HFF-Myc (cell line): ENCODE measurements at regions not wholly inside any gene's neighbourhood (a gene's known extent, or its start where the extent isn't known, plus 50 kb on each side); places are given as distances from the start of the nearest gene placed in this dataset.

Experiments used
- DNase-seq: peaks from one replicate; pipeline ENCODE4 v3.0.0-alpha.2; 2011; ENCODE audit warnings: low read depth; ENCODE audit errors: extremely low read depth
- H3K4me3 ChIP-seq: replicated peaks from 2 replicates; pipeline ENCODE4 v1.5.1; 2011; ENCODE audit warnings: low read depth, mild to moderate bottlenecking, control low read depth, low read length
- CTCF ChIP-seq: IDR thresholded peaks from 2 replicates; pipeline ENCODE4 v1.5.1; 2012; ENCODE audit warnings: mild to moderate bottlenecking, low read depth, low read length, control low read depth; ENCODE audit errors: missing control alignments

- DNase-seq: no peak
- TF ChIP-seq CTCF: no peak
- H3K4me3 ChIP-seq: no peak overlapping the region
These were observed 318.8 kb downstream of the TSN start for GRCh38 chr2:122074201-122074600.

GRCh38 chr2:122075381-122075780 is 319.9 kb downstream of the TSN start:
- no peak overlapping the region for H3K4me3 ChIP-seq
- TF ChIP-seq CTCF: no peak
- no peak for DNase-seq

GRCh38 chr2:122077114-122077513 is 321.7 kb downstream of the TSN start:
- no peak for TF ChIP-seq CTCF
- DNase-seq: no peak
- no peak overlapping the region for H3K4me3 ChIP-seq

GRCh38 chr2:122077771-122078170 is 322.3 kb downstream of the TSN start:
- no peak overlapping the region for H3K4me3 ChIP-seq
- no peak for TF ChIP-seq CTCF
- DNase-seq: no peak

- DNase-seq: no peak
- TF ChIP-seq CTCF: no peak
- no peak overlapping the region for H3K4me3 ChIP-seq
These were observed 323.0 kb downstream of the TSN start for GRCh38 chr2:122078451-122078850.

- H3K4me3 ChIP-seq: no peak overlapping the region
- TF ChIP-seq CTCF: no peak
- DNase-seq: no peak
These were observed 324.4 kb downstream of the TSN start for GRCh38 chr2:122079844-122080243.

GRCh38 chr2:122080316-122080715 is 324.9 kb downstream of the TSN start:
- TF ChIP-seq CTCF: no peak
- H3K4me3 ChIP-seq: no peak overlapping the region
- DNase-seq: no peak
